ENCODE measurements at regions not wholly inside any gene's neighbourhood (a gene's known extent, or its start where the extent isn't known, plus 50 kb on each side); places are given as distances from the start of the nearest gene placed in this dataset.

DNA sequence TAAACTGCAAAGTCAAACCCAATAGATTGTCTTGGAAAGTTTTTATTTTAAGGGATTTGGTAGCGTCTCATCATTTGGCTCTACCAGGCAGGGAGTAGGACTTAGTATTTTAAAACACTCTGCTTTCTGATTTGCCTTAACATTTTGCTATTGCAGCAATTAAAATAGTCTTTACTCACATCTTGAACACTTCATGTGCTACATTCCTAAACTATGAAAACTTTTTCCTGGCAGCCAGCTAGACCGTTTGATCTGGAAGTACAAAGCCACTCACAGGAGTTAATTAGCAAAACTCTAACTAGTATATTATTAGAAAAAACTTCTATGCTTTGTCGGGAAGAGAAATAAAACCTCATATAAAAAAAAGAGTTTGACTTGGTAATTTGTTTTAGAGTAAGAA, 111.4 kb downstream of the TFPI2 start:
- TF ChIP-seq, protein P1, sequence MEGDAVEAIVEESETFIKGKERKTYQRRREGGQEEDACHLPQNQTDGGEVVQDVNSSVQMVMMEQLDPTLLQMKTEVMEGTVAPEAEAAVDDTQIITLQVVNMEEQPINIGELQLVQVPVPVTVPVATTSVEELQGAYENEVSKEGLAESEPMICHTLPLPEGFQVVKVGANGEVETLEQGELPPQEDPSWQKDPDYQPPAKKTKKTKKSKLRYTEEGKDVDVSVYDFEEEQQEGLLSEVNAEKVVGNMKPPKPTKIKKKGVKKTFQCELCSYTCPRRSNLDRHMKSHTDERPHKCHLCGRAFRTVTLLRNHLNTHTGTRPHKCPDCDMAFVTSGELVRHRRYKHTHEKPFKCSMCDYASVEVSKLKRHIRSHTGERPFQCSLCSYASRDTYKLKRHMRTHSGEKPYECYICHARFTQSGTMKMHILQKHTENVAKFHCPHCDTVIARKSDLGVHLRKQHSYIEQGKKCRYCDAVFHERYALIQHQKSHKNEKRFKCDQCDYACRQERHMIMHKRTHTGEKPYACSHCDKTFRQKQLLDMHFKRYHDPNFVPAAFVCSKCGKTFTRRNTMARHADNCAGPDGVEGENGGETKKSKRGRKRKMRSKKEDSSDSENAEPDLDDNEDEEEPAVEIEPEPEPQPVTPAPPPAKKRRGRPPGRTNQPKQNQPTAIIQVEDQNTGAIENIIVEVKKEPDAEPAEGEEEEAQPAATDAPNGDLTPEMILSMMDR (IDR thresholded peaks at IDR 0.05): no peak
- no peak for TF ChIP-seq POLR2A (IDR thresholded peaks at IDR 0.05)

All from thyroid gland (tissue), 4 donors.